NCI-H2196 (cell line): ENCODE measurements at regions not wholly inside any gene's neighbourhood (a gene's known extent, or its start where the extent isn't known, plus 50 kb on each side); places are given as distances from the start of the nearest gene placed in this dataset.

Experiments
- DNase-seq: peaks from one replicate; lab custom pipeline; 2025; ENCODE audit not compliant: unreplicated experiment; lab: John Stamatoyannopoulos, UW

DNA sequence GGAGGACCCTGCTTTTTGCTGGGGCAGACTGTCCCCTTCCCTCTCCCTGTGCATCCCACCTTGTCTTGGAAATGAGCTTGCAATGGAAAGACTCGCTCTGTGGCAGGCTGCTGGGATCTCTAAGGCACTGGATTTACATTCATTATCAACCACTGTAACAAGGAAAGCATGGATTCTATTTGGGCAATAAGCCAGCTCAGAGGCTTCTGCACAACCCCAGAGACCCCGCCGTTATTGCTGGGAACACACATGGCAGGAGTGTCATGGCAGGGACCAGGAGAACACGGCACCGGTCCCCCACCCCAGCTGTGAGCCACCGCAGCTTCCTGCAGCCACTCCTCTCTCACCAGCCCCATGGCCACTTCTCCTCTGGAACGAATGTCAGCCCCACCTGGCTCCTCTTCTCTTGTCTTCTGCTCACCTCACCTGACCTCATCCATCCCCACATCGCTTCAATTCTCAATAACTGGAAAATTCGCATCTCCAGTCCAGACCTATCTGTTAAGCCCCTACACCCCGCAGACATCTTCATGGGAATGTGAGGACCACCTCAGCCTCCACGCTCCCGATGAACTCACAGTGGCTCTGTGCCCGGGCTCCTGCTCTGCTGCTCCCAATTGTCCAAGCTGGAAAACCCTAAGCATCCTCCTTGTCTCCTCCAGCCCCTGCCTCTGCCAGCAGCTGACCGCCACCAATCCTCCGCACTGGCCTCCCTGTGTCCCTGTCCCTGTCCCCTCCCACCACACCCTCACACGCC lies 181.5 kb downstream of the USP12 start:
- DNase-seq = no peak

DNA sequence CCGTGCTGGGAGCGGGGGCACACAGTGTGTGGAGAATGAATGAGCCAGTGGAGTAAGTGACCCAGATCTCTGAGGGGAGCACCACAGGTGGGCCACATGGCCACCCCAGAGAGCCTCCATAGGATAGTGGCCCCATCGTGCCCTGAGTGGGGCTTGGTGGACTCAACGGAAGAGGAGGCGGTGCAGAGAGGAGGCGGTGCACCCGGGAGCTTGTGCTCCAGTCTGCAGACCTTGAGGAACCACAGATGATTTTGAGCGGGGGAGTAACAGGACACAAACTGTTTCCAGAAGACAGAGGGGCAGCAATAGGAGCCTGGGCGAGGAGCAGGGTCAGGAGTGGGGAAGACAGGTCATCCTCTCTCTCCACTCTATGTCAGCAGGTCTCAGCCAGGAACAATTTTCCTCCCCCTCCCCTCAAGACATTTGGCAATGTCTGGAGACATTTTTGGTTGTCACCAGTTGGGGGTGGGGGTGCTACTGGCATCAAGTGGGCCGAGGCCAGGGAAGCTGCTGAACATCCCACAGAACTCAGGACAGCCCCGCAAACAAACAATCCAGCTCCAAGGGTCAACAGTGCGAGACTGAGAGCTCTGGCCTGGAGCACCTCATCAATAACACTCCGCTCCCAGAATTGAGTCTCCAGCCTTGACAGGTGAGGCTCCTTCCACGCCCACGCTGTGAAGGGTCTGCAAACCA lies 182.2 kb downstream of the USP12 start:
- DNase-seq = no peak

- DNase-seq = no peak
These were observed 183.4 kb downstream of the USP12 start for GRCh38 chr13:26988059-26988769.

GRCh38 chr13:26987486-26988013 lies 184.1 kb downstream of the USP12 start:
- no peak for DNase-seq

GRCh38 chr13:26985285-26985878 lies 186.2 kb downstream of the USP12 start:
- peak; percentile 56 for DNase-seq

DNA sequence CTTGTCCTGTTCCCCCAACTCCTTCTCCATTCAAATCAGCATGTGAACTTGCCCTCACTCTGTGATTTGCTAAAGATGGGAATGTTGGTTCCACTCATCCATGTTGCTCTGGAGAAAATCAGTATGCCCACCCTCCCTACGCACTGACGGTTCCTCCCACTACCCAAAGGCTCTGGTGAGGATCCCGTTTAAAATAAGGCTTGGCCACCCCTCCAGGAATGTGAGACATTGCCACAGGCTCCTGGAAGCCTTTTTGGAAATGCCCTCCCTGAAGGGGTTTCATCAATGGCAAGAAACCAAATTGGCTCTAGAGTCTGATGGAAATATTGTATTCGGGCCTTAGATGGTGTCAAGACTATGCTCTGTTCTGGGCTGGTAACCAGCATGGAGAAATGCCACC lies 187.3 kb downstream of the USP12 start:
- DNase-seq = no peak

DNA sequence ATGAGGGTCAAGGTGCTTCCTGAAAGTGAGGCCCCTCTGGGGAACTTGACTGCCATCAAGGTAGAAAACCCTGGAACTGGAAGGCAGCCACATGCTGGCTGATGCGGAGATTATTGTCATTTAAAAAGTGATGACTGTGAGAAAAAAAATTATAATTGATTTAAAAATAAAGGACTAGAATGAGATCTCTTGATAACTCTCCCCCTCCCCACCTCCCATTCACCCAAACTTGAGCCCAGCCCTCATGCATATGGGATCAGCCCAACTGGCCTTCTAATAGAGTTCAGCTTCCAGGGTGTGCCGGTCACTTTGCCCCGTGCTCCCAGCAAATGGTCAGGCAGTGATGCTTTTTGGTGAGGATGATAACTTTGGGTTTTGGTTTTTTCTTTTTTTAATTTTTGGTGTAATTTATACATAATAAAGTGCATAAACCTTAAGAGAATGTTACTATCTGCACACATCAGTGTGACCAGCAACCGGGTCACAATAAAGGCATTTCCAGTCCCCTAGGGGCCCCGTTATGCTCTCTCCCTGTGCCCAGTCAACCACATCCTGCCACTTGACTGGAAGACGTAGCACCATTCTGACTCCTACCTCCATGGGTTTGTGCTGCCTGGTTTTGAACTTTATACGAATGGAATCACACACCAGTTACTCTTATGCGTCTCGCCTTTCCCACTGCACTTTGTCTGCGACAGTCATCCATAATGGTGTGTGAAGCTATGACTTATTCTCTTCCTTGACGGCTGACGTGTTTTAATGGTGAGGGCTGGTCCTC lies 187.9 kb downstream of the USP12 start:
- no peak for DNase-seq

DNA sequence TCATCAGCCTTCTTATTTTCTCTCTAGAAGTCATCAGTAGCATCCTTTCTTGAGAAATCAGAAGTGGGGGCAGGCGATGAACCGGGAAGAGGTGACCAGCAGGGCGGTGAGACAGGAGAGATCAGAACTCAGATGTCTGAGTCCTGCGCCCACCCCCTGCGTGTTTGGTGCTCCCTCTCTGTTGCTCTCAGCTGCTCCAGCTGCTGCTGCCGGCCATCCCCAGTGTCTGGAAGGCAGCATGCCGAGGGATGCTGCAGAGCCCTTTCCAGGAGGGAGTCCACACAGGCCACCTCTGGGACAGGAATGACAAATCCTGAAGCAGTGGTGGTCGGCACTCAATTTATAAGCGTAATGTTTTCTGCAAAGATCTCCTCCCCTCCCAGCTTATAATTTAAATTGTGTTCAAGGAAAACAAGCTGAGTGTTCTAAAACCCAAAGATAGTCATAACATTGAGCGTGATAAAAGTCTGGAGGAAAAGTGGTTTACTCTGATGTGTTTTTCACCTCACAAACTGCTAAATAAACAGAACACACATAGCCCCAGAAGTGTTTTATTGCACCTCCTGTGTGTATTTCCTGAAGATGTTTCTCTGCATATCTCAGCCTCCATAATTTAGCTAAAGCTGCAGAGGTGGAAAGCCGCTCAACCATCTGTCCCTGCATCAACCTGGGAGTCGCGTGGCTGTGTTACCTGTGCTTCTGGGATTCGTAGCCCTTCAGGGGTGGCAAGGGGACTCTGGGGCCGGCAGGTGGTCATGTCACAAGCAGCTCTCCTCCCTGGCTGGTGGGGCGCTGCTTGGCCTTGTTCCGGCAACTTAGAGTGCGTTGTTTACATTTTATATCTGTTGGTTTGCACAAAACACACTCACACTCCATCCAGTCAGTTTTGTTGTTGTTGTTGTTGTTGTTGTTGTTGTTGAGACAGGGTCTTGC lies 191.2 kb downstream of the USP12 start:
- no peak for DNase-seq

DNA sequence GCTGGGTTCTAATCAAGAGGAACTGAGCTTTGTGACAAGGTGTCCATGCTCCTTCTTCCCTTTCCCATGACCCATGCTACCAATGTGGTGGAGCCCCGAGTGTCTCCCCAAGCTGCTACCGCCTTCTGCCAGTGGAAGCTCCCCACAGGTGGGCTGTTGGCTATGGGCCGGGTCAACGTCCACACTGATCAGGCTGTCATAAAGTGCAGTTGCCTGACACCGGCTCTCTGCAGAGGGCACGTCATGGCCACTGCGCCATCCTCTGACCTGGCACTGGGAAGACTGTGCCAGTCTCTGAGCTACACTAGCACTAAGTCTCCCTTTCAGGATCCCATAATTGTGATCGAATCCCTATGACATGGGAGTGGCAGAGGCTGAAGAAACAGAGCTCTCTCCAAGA lies 192.3 kb downstream of the USP12 start:
- DNase-seq = no peak

DNA sequence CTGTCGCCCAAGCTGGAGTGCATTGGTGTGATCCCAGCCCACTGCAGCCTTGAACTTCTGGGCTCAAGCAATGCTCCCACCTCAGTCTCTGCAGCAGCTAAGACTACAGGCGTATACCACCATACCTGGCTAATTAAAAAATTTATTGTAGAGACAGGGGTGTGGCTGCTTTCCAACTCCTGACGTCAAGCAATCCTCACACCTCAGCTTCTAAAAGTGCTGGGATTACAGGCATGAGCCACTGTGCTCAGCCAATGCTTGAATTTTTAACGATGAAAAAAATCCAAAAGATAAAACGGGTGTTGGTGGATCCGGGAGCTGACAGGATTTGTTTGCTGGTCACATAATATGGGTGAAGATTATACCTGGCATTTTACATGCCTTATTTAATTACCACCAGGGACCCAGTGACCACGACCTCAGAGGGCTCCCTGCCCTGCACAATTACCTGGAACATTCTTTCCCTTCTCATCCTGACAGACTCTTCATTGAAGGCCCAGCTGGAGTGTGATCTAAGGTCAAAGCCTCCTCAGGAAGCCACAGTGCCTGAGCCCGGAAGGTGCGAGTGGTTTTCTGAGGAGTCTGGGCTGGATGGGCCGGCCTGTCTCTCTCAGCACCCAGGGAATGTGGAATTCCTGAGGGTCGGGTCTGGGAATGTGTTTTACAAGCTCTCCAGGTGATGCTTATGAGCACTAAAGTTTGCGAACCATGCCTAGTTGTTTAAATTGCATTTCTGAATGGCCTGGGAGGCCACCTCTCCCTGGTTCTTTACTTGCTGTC lies 193.3 kb downstream of the USP12 start:
- no peak for DNase-seq

DNA sequence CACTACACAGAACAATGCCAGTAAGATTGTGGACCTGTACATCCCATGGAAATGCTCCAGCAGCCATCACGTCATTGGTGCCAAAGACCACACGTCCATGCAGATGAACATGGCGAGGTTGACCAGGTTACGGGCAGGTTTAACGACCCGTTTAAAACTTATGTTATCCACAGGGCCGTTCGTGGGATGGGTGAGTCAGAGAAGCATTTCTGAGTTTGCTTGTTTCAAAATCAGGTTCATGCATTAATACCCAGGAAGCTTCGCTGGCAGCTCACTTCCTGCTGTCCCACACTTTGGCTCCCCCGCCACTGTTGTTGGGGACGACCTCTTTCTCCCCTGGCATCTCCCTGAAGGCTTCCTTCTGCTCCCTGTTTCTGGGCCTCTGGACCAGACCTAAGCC lies 194.1 kb downstream of the USP12 start:
- DNase-seq = no peak

GRCh38 chr13:26976313-26976712 lies 195.3 kb downstream of the USP12 start:
- DNase-seq = no peak

DNA sequence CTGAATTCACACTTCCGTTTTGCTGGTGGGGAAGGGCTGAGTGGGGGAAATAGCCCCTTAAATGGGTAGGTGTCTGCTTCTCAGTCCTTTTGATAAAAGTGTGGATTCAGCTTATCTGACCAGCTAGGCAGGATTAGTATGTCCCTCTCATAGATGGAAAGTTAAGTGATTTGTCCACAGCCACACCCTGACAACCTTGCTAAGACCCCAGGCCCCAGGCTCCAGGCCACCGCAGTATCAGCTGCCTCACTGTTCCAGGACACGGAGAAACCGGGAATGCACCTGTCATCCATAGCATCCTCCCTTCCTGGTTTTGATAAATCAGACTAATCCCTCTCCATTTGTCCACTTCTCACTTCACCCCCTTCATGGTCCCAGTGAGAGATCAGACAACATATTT lies 197.7 kb downstream of the USP12 start:
- DNase-seq = no peak

DNA sequence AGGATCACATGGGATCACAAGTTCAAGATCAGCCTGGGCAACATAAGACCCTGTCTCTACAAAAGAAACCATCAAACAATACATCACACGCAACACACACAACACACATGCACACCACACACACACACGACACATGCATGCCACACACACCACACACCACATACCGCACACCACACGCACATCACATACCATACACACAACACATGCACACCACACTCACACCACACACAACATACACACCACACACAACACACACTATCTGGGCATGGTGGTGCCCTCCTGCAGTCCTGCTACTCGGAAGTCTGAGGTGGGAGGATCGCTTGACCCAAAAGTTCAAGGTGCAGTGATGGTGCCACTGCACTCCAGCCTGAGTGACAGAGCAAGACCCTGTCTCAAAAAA lies 198.3 kb downstream of the USP12 start:
- DNase-seq = no peak

GRCh38 chr13:26971990-26972887 lies 199.4 kb downstream of the USP12 start:
- DNase-seq = peak; percentile 52

DNA sequence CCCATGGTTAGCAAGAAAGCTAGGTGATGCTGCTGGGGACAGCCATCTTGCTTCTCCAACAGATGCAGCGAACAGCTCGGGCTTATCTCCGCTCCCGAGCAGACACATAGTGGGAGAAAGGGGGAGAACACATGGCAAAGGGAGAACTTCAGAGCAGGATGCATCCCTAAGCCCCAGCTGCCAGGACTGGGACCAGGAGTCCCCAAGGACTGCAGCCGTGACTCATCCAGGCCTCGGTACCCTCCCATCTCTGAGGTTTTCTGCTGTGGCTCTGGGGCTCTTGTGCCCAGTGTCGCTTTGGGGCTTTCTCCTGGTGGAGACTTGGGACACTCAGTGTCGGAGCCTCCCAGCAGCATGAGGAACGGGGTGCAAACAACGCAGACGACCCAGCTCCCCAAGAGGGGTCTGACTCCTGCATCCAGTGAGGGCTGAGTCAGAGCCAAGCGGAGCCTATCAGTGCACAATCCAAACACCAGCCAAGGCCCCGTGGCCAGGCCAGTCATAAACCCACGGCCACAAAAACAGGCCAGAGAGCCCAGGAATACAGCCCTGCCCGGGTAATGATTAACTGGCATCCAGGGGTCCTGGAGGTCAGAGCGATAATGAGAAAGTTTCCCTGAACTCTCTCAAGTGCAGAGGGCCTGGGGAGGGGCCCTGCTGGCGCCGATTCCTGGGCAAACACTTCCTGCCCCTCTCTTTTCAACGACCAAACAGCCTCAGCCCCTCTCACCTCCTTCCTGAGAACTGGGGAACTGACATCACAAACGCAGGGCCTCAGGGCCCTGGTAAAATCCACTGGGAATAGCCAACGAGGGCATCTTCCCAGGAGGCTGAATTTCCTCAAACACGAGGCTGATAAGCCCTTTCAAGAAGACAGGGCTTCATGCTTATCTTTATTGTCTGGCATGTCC lies 202.9 kb downstream of the USP12 start:
- DNase-seq = no peak
